HUES6 (cell line): ENCODE measurements at regions not wholly inside any gene's neighbourhood (a gene's known extent, or its start where the extent isn't known, plus 50 kb on each side); places are given as distances from the start of the nearest gene placed in this dataset.

ENCODE experiments used
- H3K27ac ChIP-seq: 2 replicates; pipeline ENCODE4 v1.7.0; 2013; ENCODE audit warnings: low read depth, mild to moderate bottlenecking, low read length, inconsistent platforms
- H3K27me3 ChIP-seq: 2 replicates; pipeline ENCODE4 v1.6.1; 2013; ENCODE audit warnings: low read length; ENCODE audit not compliant: control insufficient read depth, insufficient read depth
- H3K36me3 ChIP-seq: 2 replicates; pipeline ENCODE4 v1.6.1; 2013; ENCODE audit warnings: low read length; ENCODE audit not compliant: control insufficient read depth, insufficient read depth
- H3K4me1 ChIP-seq: 2 replicates; pipeline ENCODE4 v1.6.1; 2013; ENCODE audit warnings: low read length; ENCODE audit not compliant: control insufficient read depth, insufficient read depth
- H3K4me3 ChIP-seq: 2 replicates; pipeline ENCODE4 v1.5.1; 2013; ENCODE audit warnings: low read depth, low read length
- H3K9ac ChIP-seq: one replicate; pipeline ENCODE4 v1.6.1; 2013; ENCODE audit warnings: mild to moderate bottlenecking, low read length
- H3K9me3 ChIP-seq: 2 replicates; pipeline ENCODE4 v1.6.1; 2013; ENCODE audit warnings: low read depth, low read length; ENCODE audit not compliant: control insufficient read depth, insufficient read depth

DNA sequence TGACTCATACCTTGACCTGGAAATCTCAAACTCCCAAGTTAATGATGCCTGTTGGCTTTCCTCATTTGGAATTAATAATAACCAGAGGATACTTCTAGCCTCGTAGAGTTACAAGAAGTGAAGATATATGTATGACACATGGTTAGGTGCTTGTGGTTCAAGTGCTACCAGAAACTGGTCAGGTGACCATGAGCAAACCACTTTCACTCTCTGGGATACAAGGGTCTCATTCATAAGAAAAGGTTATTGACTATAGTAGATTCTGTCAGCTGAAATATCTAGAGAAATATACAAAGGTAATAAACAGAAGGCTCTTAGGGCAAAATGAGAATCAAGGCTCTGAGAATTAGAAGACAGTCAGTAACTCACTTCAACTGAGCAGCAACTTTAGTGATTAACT is 233.3 kb downstream of the KCNA4 start:
- Histone ChIP-seq H3K4me1 (peaks cover 11% of the 10 kb centered on the region), H3K36me3 (no peaks in the 10 kb centered on the region), H3K9ac (no peak overlapping the region), H3K9me3 (no peaks in the 10 kb centered on the region), H3K27ac (no peak overlapping the region), H3K4me3 (no peak overlapping the region), H3K27me3 (no peaks in the 10 kb centered on the region)

GRCh38 chr11:29782447-29782846 is 234.4 kb downstream of the KCNA4 start:
- no peaks in the 10 kb centered on the region for H3K9me3 ChIP-seq
- peaks cover 11% of the 10 kb centered on the region for H3K4me1 ChIP-seq
- no peaks in the 10 kb centered on the region for H3K36me3 ChIP-seq
- no peak overlapping the region for H3K4me3 ChIP-seq
- no peak overlapping the region for H3K27ac ChIP-seq
- H3K27me3 ChIP-seq = no peaks in the 10 kb centered on the region
- H3K9ac ChIP-seq = no peak overlapping the region

GRCh38 chr11:29781268-29781667 is 235.6 kb downstream of the KCNA4 start:
- Histone ChIP-seq H3K9ac (no peak overlapping the region), H3K4me3 (no peak overlapping the region), H3K27ac (no peak overlapping the region), H3K36me3 (no peaks in the 10 kb centered on the region), H3K4me1 (peaks cover 11% of the 10 kb centered on the region), H3K9me3 (no peaks in the 10 kb centered on the region), H3K27me3 (no peaks in the 10 kb centered on the region)

- H3K27ac ChIP-seq = no peak overlapping the region
- H3K27me3 ChIP-seq = no peaks in the 10 kb centered on the region
- H3K9ac ChIP-seq = no peak overlapping the region
- H3K36me3 ChIP-seq = no peaks in the 10 kb centered on the region
- peaks cover 11% of the 10 kb centered on the region for H3K4me1 ChIP-seq
- H3K4me3 ChIP-seq = no peak overlapping the region
- no peaks in the 10 kb centered on the region for H3K9me3 ChIP-seq
Measured at GRCh38 chr11:29780756-29781155, 236.1 kb downstream of the KCNA4 start.

- H3K27me3 ChIP-seq = no peaks in the 10 kb centered on the region
- no peak overlapping the region for H3K27ac ChIP-seq
- no peaks in the 10 kb centered on the region for H3K36me3 ChIP-seq
- no peak overlapping the region for H3K4me3 ChIP-seq
- H3K9me3 ChIP-seq = peaks cover 7% of the 10 kb centered on the region; the same call in 1 of the 2 replicates
- H3K4me1 ChIP-seq = no peaks in the 10 kb centered on the region
- no peak overlapping the region for H3K9ac ChIP-seq
Measured at GRCh38 chr11:29773656-29774264, 243.1 kb downstream of the KCNA4 start.

GRCh38 chr11:29756871-29757270 is 260.0 kb downstream of the KCNA4 start:
- Histone ChIP-seq H3K9ac (no peak overlapping the region), H3K4me1 (no peaks in the 10 kb centered on the region), H3K27ac (no peak overlapping the region), H3K27me3 (no peaks in the 10 kb centered on the region), H3K4me3 (no peak overlapping the region), H3K9me3 (peaks cover 3% of the 10 kb centered on the region; the same call in 1 of the 2 replicates), H3K36me3 (no peaks in the 10 kb centered on the region)

DNA sequence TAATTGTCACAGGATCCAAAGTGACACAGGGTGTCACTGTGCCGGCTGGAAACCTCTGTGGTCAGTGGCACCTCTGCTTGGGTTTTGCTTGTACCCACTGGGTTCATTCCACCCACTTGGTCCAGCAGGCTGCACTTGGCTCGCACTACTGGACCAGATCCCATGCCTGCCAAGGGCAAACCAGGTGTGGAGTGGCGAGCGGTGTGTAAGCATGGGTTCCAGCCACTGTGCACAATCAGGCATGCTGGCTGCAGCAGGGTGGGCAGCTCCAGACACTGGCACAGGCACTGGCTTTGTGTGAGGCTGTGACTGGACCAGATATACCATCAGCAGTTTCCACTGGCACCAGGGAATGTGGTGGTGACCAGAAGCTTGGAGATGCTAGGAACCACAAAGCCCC is 261.4 kb downstream of the KCNA4 start:
- H3K36me3 ChIP-seq = no peaks in the 10 kb centered on the region
- H3K9ac ChIP-seq = no peak overlapping the region
- no peak overlapping the region for H3K4me3 ChIP-seq
- H3K27ac ChIP-seq = no peak overlapping the region
- no peaks in the 10 kb centered on the region for H3K27me3 ChIP-seq
- H3K4me1 ChIP-seq = no peaks in the 10 kb centered on the region
- H3K9me3 ChIP-seq = peaks cover 3% of the 10 kb centered on the region; the same call in 1 of the 2 replicates

DNA sequence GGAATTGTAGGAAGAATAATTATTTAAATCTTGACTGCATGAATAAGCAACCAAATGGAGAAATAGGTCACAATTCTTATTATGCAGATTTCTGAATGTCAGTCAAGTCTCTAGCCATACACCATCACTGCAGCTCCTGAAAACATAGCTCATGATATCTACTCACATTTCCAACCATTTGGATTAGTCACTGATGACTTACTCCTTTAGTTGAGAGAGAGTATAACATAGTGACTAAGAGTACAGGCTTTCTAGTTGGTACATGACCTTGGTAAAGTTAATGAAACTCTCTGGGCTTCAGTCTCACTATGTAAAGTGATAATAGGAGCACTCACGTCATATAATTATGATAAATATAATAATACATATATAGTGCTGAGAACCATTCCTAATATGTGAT is 265.2 kb downstream of the KCNA4 start:
- no peaks in the 10 kb centered on the region for H3K4me1 ChIP-seq
- no peaks in the 10 kb centered on the region for H3K27me3 ChIP-seq
- no peaks in the 10 kb centered on the region; the same call in 1 of the 2 replicates for H3K9me3 ChIP-seq
- H3K9ac ChIP-seq = no peak overlapping the region
- H3K27ac ChIP-seq = no peak overlapping the region
- H3K4me3 ChIP-seq = no peak overlapping the region
- H3K36me3 ChIP-seq = no peaks in the 10 kb centered on the region

DNA sequence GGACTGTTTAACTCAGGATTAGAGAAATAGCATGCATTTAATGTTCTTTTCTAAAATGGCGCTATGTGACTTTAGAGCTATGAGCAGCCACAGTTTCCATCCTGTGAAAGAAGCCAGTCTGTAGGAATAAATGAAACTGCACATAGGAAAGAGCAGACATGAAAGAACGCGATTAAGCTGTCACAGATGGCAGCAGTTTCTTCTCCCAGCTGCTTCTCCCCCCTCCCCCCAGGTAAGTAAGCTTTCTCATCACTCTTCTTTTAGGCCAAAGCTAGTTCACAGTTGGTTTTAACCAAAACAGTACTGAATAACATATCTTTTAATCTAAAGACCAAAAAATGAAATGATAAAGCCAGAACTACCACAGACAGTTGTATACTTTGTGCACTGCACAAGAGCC is 266.4 kb downstream of the KCNA4 start:
- Histone ChIP-seq H3K4me1 (no peaks in the 10 kb centered on the region), H3K36me3 (no peaks in the 10 kb centered on the region), H3K27ac (no peak overlapping the region), H3K9me3 (no peaks in the 10 kb centered on the region), H3K27me3 (no peaks in the 10 kb centered on the region), H3K4me3 (no peak overlapping the region), H3K9ac (no peak overlapping the region)

DNA sequence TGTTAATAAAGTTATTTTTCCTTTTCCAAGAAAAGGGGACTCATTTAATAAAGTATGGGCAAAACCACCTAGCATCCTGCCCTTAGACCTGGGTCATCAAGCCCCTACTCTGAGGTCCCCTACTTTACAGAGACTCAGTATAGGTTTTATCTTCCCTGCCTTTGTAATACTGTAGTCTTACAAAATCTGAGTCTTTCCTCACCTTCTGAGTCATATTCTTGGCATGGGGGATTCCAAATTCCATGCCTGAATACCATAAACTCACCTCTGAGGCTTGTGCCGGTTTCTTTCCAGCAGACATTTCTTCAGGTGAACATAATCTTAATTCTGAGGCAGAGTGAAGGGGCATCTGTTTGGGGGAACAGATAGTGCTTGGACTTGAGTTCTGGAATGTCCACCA is 282.5 kb downstream of the KCNA4 start:
- Histone ChIP-seq H3K36me3 (no peaks in the 10 kb centered on the region), H3K9ac (no peak overlapping the region), H3K27ac (no peak overlapping the region), H3K4me3 (no peak overlapping the region), H3K4me1 (no peaks in the 10 kb centered on the region), H3K9me3 (0 out of 2 replicates have a peak, but pooled peaks cover 4% of the 10 kb centered on the region), H3K27me3 (no peaks in the 10 kb centered on the region)

DNA sequence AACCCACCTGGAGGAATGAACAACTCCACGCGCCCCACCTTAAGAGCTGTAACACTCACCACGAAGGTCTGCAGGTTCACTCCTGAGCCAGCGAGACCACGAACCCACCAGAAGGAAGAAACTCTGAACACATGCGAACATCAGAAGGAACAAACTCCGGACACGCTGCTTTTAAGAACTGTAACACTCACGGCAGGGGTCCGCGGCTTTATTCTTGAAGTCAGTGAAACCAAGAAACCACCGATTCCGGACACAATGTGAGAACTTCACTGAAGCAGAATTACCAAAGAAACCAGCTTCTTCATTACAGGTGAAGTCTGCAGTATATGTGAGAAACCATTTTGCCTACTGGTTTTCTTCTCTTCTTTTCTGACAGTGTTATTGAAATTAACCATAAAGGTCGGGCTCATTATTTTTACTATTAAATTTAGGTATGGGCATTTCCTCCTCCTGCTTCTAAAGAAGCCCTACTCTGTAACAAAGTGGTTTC is 303.0 kb downstream of the KCNA4 start:
- H3K9ac ChIP-seq = no peak overlapping the region
- H3K27ac ChIP-seq = no peak overlapping the region
- H3K36me3 ChIP-seq = no peaks in the 10 kb centered on the region
- no peaks in the 10 kb centered on the region for H3K9me3 ChIP-seq
- H3K4me3 ChIP-seq = no peak overlapping the region
- H3K27me3 ChIP-seq = no peaks in the 10 kb centered on the region
- H3K4me1 ChIP-seq = no peaks in the 10 kb centered on the region
